ENCODE measurements at regions not wholly inside any gene's neighbourhood (a gene's known extent, or its start where the extent isn't known, plus 50 kb on each side); places are given as distances from the start of the nearest gene placed in this dataset.

- no peak for DNase-seq (ENCODE audit: low read depth)
Observed at GRCh38 chr21:16363518-16363917, 633.7 kb downstream of the USP25 start.

- DNase-seq (ENCODE audit: low read depth): no peak
Observed at GRCh38 chr21:16366207-16366606, 636.4 kb downstream of the USP25 start.

DNA sequence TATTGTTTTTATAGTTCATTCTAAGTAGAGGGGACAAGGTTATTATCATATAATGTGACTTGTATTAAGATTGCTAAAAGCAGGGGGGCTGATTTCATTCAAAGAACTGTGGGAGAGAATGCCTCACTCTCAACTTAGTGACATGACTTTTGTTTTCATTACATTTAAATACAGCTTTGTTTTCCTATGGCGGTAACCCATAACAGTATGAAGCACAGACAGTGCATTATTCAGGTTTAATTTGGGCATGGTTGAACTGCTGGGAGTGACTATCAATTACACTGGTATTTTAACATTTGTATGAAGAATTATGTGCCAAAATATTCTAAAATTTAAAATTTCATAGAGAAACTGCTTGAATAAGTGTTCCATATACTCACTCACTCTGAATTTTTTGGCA is 637.3 kb downstream of the USP25 start:
- DNase-seq (ENCODE audit: low read depth): no peak

DNA sequence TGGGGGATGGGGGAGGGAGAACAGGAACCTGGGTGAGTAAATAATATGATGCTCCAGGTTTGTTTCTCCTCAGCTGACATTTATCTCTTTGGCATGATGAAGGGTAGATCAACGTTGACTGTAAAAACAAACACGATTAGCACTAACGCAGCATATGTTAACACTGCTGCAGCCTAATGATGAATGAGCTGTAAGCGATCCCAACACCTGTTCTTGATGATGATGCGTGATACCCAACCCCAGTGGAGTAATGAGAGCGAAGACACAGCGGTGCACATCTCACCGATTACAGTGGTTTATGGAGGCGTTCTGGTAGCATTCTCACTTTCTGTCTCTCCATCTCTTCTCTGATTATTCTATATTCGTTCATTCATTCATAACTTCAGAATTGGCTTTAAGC is 640.4 kb downstream of the USP25 start:
- no peak for DNase-seq (ENCODE audit: low read depth)

DNA sequence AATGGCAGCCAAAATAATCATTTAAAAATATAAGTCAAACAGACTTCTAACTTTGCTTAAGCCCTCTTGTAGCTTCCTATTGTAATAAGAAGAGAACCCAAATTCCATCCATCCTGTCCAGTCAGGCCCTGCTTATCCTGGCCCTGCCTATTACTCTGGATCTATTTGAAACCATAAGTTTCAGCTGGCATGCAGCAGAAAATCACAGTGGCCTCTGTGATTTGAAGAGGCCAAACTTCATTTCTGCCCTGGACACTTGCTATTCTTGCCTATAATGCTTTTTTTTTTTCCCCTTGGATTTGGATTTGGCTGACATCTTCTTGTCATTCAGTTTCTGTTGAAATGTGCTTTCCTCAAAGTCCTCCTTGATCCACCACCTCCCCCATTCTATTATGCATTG is 642.8 kb downstream of the USP25 start:
- no peak for DNase-seq (ENCODE audit: low read depth)

- no peak for DNase-seq (ENCODE audit: low read depth)
Observed at GRCh38 chr21:16376673-16377072, 646.9 kb downstream of the USP25 start.

DNA sequence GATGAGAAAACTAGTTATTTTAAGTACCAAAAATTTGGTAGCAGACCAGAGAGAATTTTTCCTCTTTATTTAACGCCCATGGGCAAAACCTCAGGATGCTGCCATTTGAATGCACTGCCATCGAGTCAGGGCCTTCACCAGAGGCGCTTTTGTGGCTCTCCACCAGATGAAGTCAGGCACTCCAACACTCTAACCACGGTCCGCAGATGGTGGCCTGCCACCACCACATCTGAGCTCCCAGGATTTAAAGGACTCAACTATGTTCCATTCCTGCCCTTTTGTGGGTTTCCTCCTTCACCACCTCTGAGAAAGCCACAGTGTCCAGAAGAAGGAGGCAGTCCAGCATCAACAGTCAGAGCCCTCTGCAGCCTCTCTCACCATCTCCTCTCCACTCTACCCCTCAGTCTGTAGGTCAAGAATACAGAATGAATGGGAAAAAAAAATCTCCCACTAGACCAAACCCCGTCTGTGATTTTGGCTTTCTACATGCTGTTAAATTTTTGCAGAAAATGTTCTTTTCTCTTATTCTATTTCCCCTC is 647.4 kb downstream of the USP25 start:
- DNase-seq (ENCODE audit: low read depth): no peak

DNA sequence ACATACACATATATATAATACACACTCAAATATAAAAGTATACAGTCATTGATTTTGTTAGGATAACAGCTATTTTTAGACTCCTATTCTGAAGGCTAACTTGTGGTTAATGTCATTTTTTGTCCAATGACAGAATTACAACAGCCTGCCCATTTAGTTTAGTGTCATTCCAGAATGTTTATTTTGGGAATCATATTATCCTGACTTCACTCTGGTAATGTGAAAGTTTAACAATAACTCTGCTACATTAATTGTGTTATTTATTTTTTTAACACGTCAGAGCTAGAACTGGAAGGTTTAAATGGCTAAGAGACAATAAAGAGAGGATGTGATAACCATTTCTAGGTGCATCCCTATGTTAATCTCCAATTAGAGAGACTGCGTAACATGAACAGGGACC is 648.1 kb downstream of the USP25 start:
- no peak for DNase-seq (ENCODE audit: low read depth)

- DNase-seq (ENCODE audit: low read depth): no peak
Observed at GRCh38 chr21:16378525-16378924, 648.7 kb downstream of the USP25 start.

- DNase-seq (ENCODE audit: low read depth): no peak
Observed at GRCh38 chr21:16388291-16388690, 658.5 kb downstream of the USP25 start.

- no peak for DNase-seq (ENCODE audit: low read depth)
Observed at GRCh38 chr21:16388911-16389560, 659.3 kb downstream of the USP25 start.

DNA sequence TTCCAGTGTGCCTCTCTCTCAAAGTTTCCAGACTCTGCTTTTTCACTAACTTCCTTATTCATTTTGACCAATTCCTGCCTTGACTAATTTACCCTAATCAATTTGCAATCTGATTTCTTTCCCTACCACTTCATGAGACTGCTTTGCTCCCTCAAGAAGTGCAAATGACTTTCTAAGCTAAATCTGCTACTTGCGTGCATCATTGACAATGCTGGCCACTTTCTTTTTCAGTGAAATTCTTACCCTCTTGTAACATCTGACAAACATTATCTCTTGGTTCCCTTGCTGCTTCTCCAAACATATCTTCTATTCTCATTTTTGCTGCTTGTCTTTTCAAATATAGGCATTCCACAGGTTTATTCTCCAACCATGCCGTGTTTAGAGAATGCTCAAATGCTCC is 659.9 kb downstream of the USP25 start:
- no peak for DNase-seq (ENCODE audit: low read depth)

DNA sequence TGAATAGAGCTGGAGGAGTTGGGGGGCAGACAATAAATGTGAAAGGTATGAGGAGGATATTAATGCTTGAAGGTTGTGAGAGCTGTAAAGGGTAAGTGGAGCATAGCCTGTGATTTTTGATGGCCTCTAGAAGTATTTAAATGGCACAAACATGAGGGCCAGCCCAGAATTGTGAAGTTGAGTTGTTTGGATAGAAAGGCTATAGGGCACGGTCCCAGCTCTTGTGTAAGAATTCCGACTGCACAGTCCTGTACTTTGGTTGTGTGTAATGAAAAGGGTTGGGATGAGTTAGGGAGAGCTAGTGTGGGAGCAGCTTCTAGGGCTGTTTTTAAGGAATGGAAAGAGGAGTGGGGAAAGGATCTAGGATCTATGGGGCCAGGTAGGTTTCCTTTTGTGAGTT is 665.5 kb downstream of the USP25 start:
- DNase-seq (ENCODE audit: low read depth): no peak

DNA sequence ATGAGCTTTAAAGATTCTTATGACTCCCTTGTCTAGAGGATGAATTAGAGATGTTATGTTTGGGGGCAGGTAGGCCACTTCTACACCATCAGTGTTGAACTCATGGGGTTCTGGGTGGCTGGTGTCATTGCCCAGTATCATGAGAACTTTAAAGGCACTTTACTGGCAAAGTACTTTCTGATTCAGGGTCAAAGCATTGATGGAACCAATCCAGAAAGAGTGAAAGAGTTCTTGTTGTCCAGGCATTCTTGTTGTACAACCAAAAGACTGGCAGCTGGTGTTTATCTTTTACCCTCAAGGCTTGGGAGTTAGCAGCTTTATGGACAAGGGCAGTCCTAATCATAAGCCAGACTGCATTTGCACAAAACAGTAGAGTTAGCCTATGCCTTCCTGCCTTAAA is 673.0 kb downstream of the USP25 start:
- no peak for DNase-seq (ENCODE audit: low read depth)

DNA sequence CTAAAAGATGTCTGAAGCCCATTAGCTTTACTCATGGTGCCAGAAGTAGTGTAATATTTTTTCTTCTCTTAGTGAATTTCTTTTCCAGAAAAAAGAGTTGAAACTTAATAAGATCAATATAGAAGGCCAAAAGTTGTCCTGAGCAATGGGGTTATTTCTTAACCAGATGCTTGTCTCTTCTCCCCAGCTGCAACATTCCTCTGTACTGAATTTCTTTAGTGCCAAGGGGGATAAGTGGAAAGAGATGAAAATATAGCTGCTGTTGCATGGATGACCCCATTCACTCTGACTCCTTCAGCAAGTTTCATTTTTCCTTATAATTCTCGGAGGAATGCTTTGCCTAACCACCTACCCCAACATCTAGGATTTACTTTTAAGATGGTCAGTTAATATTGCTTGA is 675.0 kb downstream of the USP25 start:
- no peak for DNase-seq (ENCODE audit: low read depth)

- DNase-seq (ENCODE audit: low read depth): no peak
Observed at GRCh38 chr21:16406355-16406754, 676.6 kb downstream of the USP25 start.

- no peak for DNase-seq (ENCODE audit: low read depth)
Observed at GRCh38 chr21:16407403-16408240, 677.8 kb downstream of the USP25 start.

DNA sequence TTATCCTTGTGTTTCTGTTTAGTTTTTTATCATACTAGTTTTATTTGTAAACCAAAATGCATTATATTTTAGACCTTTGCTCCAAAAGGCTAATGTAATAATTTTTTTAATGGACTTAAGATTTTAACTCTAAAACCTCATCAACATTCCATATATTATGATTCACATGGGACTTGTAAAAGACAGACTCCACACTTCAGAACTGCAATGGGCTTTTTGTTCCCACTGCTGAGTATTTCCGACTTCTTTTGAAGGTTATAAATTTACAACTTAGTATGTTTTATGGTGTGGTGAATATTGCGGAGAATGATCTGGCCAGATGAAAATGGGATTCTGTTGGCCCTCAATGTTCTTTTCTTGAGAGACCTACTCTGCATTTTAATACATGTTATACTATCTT is 678.5 kb downstream of the USP25 start:
- no peak for DNase-seq (ENCODE audit: low read depth)

DNA sequence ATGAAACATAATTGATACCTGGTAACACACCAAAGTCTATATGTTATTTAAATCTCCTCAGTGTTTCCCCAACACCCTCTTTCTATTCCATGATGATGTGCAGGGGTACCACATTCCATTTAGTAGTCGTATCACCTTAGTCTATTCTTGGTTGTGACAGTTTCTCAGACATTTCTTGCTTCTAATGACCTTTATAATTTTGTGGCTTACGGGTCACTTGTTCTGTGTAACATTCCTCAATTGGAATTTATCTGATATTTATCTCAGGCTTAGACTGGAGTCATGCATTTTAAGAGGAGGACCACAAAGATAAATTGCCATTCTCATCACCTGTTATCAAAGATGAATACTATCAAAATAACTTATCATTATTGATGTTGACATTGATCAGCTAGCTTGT is 679.6 kb downstream of the USP25 start:
- DNase-seq (ENCODE audit: low read depth): no peak

- DNase-seq (ENCODE audit: low read depth): no peak
Observed at GRCh38 chr21:16418226-16418625, 688.4 kb downstream of the USP25 start.

- no peak for DNase-seq (ENCODE audit: low read depth)
Observed at GRCh38 chr21:16418642-16419041, 688.9 kb downstream of the USP25 start.

- no peak for DNase-seq (ENCODE audit: low read depth)
Observed at GRCh38 chr21:16419188-16419921, 689.6 kb downstream of the USP25 start.

Data from activated T-helper 9 cell treated with anti-CD3 and anti-CD28 coated beads, Interleukin-2, amount 50 U/mL, for 16 hours (primary cell).